ENCODE measurements at regions not wholly inside any gene's neighbourhood (a gene's known extent, or its start where the extent isn't known, plus 50 kb on each side); places are given as distances from the start of the nearest gene placed in this dataset.

DNA sequence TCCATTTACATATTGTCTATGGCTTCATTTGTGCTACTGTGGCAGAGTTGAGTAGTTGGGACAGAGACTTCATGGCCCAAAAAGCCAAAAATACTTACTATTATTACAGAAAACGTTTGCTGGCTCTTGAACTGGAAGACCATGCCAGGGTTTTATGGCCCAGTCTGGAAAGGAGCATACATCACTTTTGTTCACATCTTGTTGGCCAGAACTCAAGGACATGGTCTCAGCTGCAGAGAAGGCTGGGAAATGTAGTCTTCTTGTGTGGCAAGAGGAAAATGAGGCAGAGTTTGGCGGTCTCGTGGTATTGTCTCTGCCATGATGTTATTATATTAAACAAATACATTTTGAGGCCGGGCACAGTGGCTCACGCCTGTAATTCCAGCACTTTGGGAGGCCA is 509.6 kb downstream of the MED13L start:
- no TSS peak for BruUV-seq (replicated peaks)
- Mint-ChIP-seq H3K9me3 (ENCODE audit: low read depth, unreplicated experiment) (peaks cover 15% of the 10 kb centered on the region), H3K4me1 (ENCODE audit: low read depth, unreplicated experiment) (no peaks in the 10 kb centered on the region), H3K4me3 (ENCODE audit: low read depth, unreplicated experiment) (no peak overlapping the region), H3K27ac (ENCODE audit: unreplicated experiment) (no peak overlapping the region), H3K27me3 (ENCODE audit: unreplicated experiment) (no peaks in the 10 kb centered on the region), H3K36me3 (ENCODE audit: insufficient read depth, unreplicated experiment) (no peaks in the 10 kb centered on the region)
- CTCF ChIA-PET = no interaction called here
- intact Hi-C loops (cut with micrococcal nuclease; ENCODE audit: unreplicated experiment) = no loop called here
- no peak for DNase-seq
- TF ChIP-seq, protein P1, sequence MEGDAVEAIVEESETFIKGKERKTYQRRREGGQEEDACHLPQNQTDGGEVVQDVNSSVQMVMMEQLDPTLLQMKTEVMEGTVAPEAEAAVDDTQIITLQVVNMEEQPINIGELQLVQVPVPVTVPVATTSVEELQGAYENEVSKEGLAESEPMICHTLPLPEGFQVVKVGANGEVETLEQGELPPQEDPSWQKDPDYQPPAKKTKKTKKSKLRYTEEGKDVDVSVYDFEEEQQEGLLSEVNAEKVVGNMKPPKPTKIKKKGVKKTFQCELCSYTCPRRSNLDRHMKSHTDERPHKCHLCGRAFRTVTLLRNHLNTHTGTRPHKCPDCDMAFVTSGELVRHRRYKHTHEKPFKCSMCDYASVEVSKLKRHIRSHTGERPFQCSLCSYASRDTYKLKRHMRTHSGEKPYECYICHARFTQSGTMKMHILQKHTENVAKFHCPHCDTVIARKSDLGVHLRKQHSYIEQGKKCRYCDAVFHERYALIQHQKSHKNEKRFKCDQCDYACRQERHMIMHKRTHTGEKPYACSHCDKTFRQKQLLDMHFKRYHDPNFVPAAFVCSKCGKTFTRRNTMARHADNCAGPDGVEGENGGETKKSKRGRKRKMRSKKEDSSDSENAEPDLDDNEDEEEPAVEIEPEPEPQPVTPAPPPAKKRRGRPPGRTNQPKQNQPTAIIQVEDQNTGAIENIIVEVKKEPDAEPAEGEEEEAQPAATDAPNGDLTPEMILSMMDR (IDR thresholded peaks at IDR 0.05; ENCODE audit: unreplicated experiment) = no peak

DNA sequence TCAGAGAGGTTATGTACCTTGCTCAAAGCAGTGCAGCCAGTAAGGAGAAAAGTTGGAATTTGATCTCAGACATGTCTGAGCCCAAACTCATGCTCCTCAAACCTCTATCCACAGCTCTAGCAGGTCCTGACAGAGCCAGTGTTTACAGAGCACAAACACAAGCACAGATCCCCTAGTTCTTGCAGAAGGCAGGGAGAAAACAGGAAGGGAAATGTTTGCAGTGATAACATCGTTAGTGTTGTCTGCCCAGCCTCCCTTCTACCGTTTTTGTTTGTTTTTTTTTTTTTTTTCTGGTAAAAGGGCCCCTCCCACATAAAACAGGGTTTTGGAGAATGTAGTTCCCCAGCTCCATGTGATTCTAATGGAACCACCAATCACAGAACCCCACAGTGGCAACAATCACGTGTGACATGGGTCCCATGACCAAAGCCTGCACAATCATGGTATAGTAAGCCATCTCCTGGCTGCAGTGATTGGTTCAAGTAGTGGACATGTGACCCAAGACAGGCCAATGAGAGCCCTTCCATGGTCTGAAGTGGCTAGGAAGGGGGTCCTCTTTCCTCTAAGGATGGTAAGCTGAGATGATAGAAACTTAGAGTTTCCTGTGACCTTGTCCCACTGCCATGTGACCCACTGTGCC is 513.4 kb downstream of the MED13L start:
- TF ChIP-seq, protein P1 (IDR thresholded peaks at IDR 0.05; ENCODE audit: unreplicated experiment) = no peak
- CTCF ChIA-PET = no interaction called here
- intact Hi-C loops (cut with micrococcal nuclease; ENCODE audit: unreplicated experiment) = no loop called here
- no peak for DNase-seq
- Mint-ChIP-seq H3K9me3 (ENCODE audit: low read depth, unreplicated experiment) (peaks cover 15% of the 10 kb centered on the region), H3K4me1 (ENCODE audit: low read depth, unreplicated experiment) (no peaks in the 10 kb centered on the region), H3K36me3 (ENCODE audit: insufficient read depth, unreplicated experiment) (no peaks in the 10 kb centered on the region), H3K27me3 (ENCODE audit: unreplicated experiment) (no peaks in the 10 kb centered on the region), H3K4me3 (ENCODE audit: low read depth, unreplicated experiment) (no peak overlapping the region), H3K27ac (ENCODE audit: unreplicated experiment) (no peak overlapping the region)
- BruUV-seq (replicated peaks) = no TSS peak

DNA sequence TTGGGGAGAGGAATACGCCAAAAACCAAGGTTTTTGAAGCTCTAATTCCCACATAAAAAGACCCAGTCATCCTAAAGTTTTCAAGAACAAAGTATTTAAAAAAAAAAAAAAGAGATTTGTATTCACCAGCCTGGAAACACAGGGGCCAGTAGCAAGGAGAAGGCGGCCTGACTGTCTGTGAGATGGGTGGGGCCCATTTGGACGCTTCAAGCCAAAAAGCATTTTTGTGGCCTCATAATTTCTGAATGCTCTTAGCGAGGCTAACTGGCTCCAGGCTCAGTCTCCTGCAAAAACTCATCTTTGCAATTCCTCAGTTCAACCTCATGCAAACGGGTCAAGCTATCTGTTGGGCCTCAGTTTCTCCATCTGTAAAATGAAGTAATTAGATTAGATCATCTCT is 514.1 kb downstream of the MED13L start:
- no peaks in the 10 kb centered on the region for H3K36me3 Mint-ChIP-seq (ENCODE audit: insufficient read depth, unreplicated experiment)

DNA sequence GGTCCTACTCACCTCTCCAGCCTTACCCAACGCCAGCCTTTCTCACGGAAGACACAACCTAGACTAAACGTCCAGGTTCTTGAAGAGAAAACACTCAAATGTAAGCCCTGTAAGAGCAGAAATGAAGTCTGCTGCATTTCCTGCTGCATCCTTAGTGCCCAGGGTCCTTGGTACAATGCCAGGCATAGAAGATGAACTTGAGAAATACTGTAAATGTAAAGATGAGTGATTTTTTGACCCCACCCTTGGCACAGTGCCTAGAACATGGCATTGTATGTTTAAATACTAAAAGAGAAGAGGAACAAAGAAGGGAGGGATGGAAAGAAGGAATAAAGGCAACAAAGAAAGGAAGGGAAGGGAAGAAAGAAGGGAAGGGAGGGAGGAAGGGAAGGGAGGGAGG is 514.6 kb downstream of the MED13L start:
- intact Hi-C loops (cut with micrococcal nuclease; ENCODE audit: unreplicated experiment) = no loop called here
- BruUV-seq (replicated peaks) = no TSS peak
- Mint-ChIP-seq H3K4me3 (ENCODE audit: low read depth, unreplicated experiment) (no peak overlapping the region), H3K27me3 (ENCODE audit: unreplicated experiment) (no peaks in the 10 kb centered on the region), H3K27ac (ENCODE audit: unreplicated experiment) (no peak overlapping the region), H3K9me3 (ENCODE audit: low read depth, unreplicated experiment) (peaks cover 15% of the 10 kb centered on the region), H3K36me3 (ENCODE audit: insufficient read depth, unreplicated experiment) (no peaks in the 10 kb centered on the region), H3K4me1 (ENCODE audit: low read depth, unreplicated experiment) (no peaks in the 10 kb centered on the region)
- CTCF ChIA-PET = no interaction called here
- TF ChIP-seq, protein P1 (IDR thresholded peaks at IDR 0.05; ENCODE audit: unreplicated experiment) = no peak
- no peak for DNase-seq

More for the DNA sequence above, 514.1 kb downstream of the MED13L start:
- intact Hi-C loops (cut with micrococcal nuclease; ENCODE audit: unreplicated experiment) = no loop called here
- no peak for DNase-seq
- no TSS peak for BruUV-seq (replicated peaks)
- Mint-ChIP-seq H3K4me1 (ENCODE audit: low read depth, unreplicated experiment) (no peaks in the 10 kb centered on the region), H3K27me3 (ENCODE audit: unreplicated experiment) (no peaks in the 10 kb centered on the region), H3K27ac (ENCODE audit: unreplicated experiment) (no peak overlapping the region), H3K4me3 (ENCODE audit: low read depth, unreplicated experiment) (no peak overlapping the region), H3K9me3 (ENCODE audit: low read depth, unreplicated experiment) (peaks cover 15% of the 10 kb centered on the region)
- TF ChIP-seq, protein P1 (IDR thresholded peaks at IDR 0.05; ENCODE audit: unreplicated experiment) = no peak
- CTCF ChIA-PET = no interaction called here

Measured in Calu3 (cell line).